Naive thymus-derived CD4-positive, alpha-beta T cell (primary cell): ENCODE measurements at regions not wholly inside any gene's neighbourhood (a gene's known extent, or its start where the extent isn't known, plus 50 kb on each side); places are given as distances from the start of the nearest gene placed in this dataset.

ENCODE experiments used
- ATAC-seq: fragments of 150-1000 bp; cut with Tn5 transposase; 2 replicates; pipeline ENCODE4 v1.10.0; 2021; ENCODE audit warnings: mild to moderate bottlenecking, moderate library complexity
- CTCF ChIA-PET: fragments of 350-600 bp; sonication (Branson Sonifier 250); formaldehyde crosslinking; loops from one replicate; lab custom pipeline; 2021; ENCODE audit warnings: antibody characterized with exemption; lab: Charles Lee
- POLR2A ChIA-PET: fragments of 350-600 bp; sonication (Branson Sonifier 250); formaldehyde crosslinking; loops from one replicate; lab custom pipeline; 2021; ENCODE audit warnings: antibody characterized with exemption, inconsistent platforms; lab: Charles Lee
- DNase-seq, 9 donors: peaks; one replicate each; pipeline versions ENCODE4 v3.0.0 to v3.0.0-alpha.2; 2020 to 2022; ENCODE audit warnings: mixed read lengths in 1 of 9
- H3K27ac ChIP-seq: one replicate; pipeline ENCODE4 v1.7.0; 2013; ENCODE audit warnings: mild to moderate bottlenecking, low read depth, low read length, moderate library complexity
- H3K27me3 ChIP-seq, 2 donors: one replicate each; pipeline ENCODE4 v1.7.0; 2013; ENCODE audit warnings: low read length in 2 of 2, mild to moderate bottlenecking in 2 of 2, moderate library complexity in 2 of 2; ENCODE audit not compliant: control insufficient read depth in 2 of 2, insufficient read depth in 2 of 2
- H3K36me3 ChIP-seq, 3 experiments: 1 replicate in 2 of 3; 2 replicates in 1 of 3; pipeline ENCODE4 v1.7.0; 2013; ENCODE audit warnings: low read length in 3 of 3, mild to moderate bottlenecking in 3 of 3, moderate library complexity in 1 of 3; ENCODE audit not compliant: insufficient read depth in 3 of 3, control insufficient read depth in 2 of 3
- H3K4me1 ChIP-seq, 2 donors: one replicate each; pipeline ENCODE4 v1.7.0; 2013; ENCODE audit warnings: low read length in 2 of 2, mild to moderate bottlenecking in 2 of 2, moderate library complexity in 1 of 2; ENCODE audit not compliant: control insufficient read depth in 2 of 2, insufficient read depth in 2 of 2
- H3K4me3 ChIP-seq: 2 replicates; pipeline ENCODE4 v1.7.0; 2013; ENCODE audit warnings: mild to moderate bottlenecking, low read length
- H3K9me3 ChIP-seq, 3 experiments: 1 replicate in 2 of 3; 2 replicates in 1 of 3; pipeline ENCODE4 v1.7.0; 2013; ENCODE audit warnings: low read length in 3 of 3; ENCODE audit not compliant: control insufficient read depth in 2 of 3
- H3K27ac Mint-ChIP-seq, 9 donors: one replicate each; pipeline ENCODE4 v1.8.0; 2020 to 2022; ENCODE audit warnings: mixed read lengths in 9 of 9, mild to moderate bottlenecking in 8 of 9, moderate library complexity in 5 of 9, inconsistent platforms in 2 of 9
- H3K27me3 Mint-ChIP-seq, 5 donors: one replicate each; pipeline ENCODE4 v1.8.0; 2021 to 2022; ENCODE audit warnings: mixed read lengths in 5 of 5, mild to moderate bottlenecking in 1 of 5
- H3K36me3 Mint-ChIP-seq, 5 donors: one replicate each; pipeline ENCODE4 v1.8.0; 2020 to 2022; ENCODE audit warnings: mixed read lengths in 5 of 5, mild to moderate bottlenecking in 3 of 5, inconsistent platforms in 1 of 5
- H3K4me1 Mint-ChIP-seq, 7 donors: one replicate each; pipeline ENCODE4 v1.8.0; 2020 to 2022; ENCODE audit warnings: mixed read lengths in 7 of 7, mild to moderate bottlenecking in 3 of 7, inconsistent platforms in 1 of 7
- H3K4me3 Mint-ChIP-seq, 10 donors: one replicate each; pipeline ENCODE4 v1.8.0; 2020 to 2022; ENCODE audit warnings: mild to moderate bottlenecking in 10 of 10, mixed read lengths in 10 of 10, moderate library complexity in 6 of 10, inconsistent platforms in 2 of 10
- H3K9me3 Mint-ChIP-seq, 11 donors: one replicate each; pipeline ENCODE4 v1.8.0; 2020 to 2022; ENCODE audit warnings: mixed read lengths in 11 of 11, mild to moderate bottlenecking in 4 of 11, inconsistent platforms in 1 of 11, moderate library complexity in 1 of 11
- intact Hi-C, 2 donors: fragments of 100-400 bp; cut with micrococcal nuclease; formaldehyde crosslinking; loops; one replicate each; pipeline ENCODE4 v1.15.1; 2023

- ChIA-PET CTCF (no interaction called here), POLR2A (no interaction called here)
- Mint-ChIP-seq H3K4me1 (no peaks in the 10 kb centered on the region), H3K27ac (no peak overlapping the region), H3K36me3 (peaks cover 0 to 4% (median 0%) of the 10 kb centered on the region in 5 donors), H3K4me3 (no peak overlapping the region), H3K9me3 (peaks cover 0 to 13% (median 5%) of the 10 kb centered on the region in 11 donors), H3K27me3 (no peaks in the 10 kb centered on the region)
- H3K27ac ChIP-seq = no peak overlapping the region
- no peaks in the 10 kb centered on the region for H3K4me1 ChIP-seq
- H3K9me3 ChIP-seq = no peaks in the 10 kb centered on the region
- H3K27me3 ChIP-seq = no peaks in the 10 kb centered on the region
- intact Hi-C loops = no loop called here
- ATAC-seq (no peak), DNase-seq (no peak)
- H3K4me3 ChIP-seq = no peak overlapping the region
- no peaks in the 10 kb centered on the region for H3K36me3 ChIP-seq
Observed at GRCh38 chr2:34991508-34992274, 1363.9 kb upstream of the CRIM1 start.

- Mint-ChIP-seq H3K36me3 (no peaks in the 10 kb centered on the region), H3K27ac (no peak overlapping the region), H3K9me3 (peaks cover 0 to 20% (median 6%) of the 10 kb centered on the region in 11 donors), H3K4me1 (no peaks in the 10 kb centered on the region), H3K4me3 (no peak overlapping the region), H3K27me3 (no peaks in the 10 kb centered on the region)
- Histone ChIP-seq H3K27ac (no peak overlapping the region), H3K36me3 (no peaks in the 10 kb centered on the region), H3K4me1 (no peaks in the 10 kb centered on the region), H3K4me3 (no peak overlapping the region), H3K9me3 (peaks cover 0 to 5% (median 0%) of the 10 kb centered on the region in 3 experiments), H3K27me3 (no peaks in the 10 kb centered on the region)
- no peak for ATAC-seq
- no peak for DNase-seq
- ChIA-PET CTCF (no interaction called here), POLR2A (no interaction called here)
- intact Hi-C loops = no loop called here
Observed at GRCh38 chr2:34985474-34985873, 1370.1 kb upstream of the CRIM1 start.

- Mint-ChIP-seq H3K27me3 (no peaks in the 10 kb centered on the region), H3K4me1 (no peaks in the 10 kb centered on the region), H3K4me3 (no peak overlapping the region), H3K9me3 (peaks cover 0 to 32% (median 7%) of the 10 kb centered on the region in 11 donors), H3K36me3 (no peaks in the 10 kb centered on the region), H3K27ac (no peak overlapping the region)
- Histone ChIP-seq H3K4me3 (no peak overlapping the region), H3K27ac (no peak overlapping the region), H3K9me3 (peaks cover 0 to 5% (median 0%) of the 10 kb centered on the region in 3 experiments), H3K36me3 (no peaks in the 10 kb centered on the region), H3K27me3 (no peaks in the 10 kb centered on the region), H3K4me1 (no peaks in the 10 kb centered on the region)
- ChIA-PET POLR2A (no interaction called here), CTCF (no interaction called here)
- intact Hi-C loops = no loop called here
- no peak for ATAC-seq
- DNase-seq = no peak
Observed at GRCh38 chr2:34980689-34981088, 1374.9 kb upstream of the CRIM1 start.

- no peaks in the 10 kb centered on the region for H3K4me1 Mint-ChIP-seq
- ATAC-seq = no peak
- no peaks in the 10 kb centered on the region for H3K36me3 Mint-ChIP-seq
- no peaks in the 10 kb centered on the region for H3K27me3 ChIP-seq
- no peak overlapping the region for H3K4me3 ChIP-seq
- H3K9me3 ChIP-seq = peaks cover 0 to 1% (median 0%) of the 10 kb centered on the region in 3 experiments
- intact Hi-C loops = no loop called here
- no peaks in the 10 kb centered on the region for H3K27me3 Mint-ChIP-seq
- ChIA-PET POLR2A (no interaction called here), CTCF (no interaction called here)
- DNase-seq = no peak
- no peak overlapping the region for H3K27ac Mint-ChIP-seq
- H3K27ac ChIP-seq = no peak overlapping the region
- no peaks in the 10 kb centered on the region for H3K4me1 ChIP-seq
- H3K9me3 Mint-ChIP-seq = peaks cover 0 to 32% (median 5%) of the 10 kb centered on the region in 11 donors
- no peak overlapping the region for H3K4me3 Mint-ChIP-seq
- H3K36me3 ChIP-seq = no peaks in the 10 kb centered on the region
Observed at GRCh38 chr2:34979148-34979547, 1376.4 kb upstream of the CRIM1 start.

GRCh38 chr2:34961822-34962221 is 1362.7 kb upstream of the FAM98A start:
- Mint-ChIP-seq H3K4me3 (no peak overlapping the region), H3K4me1 (no peaks in the 10 kb centered on the region), H3K27me3 (no peaks in the 10 kb centered on the region), H3K27ac (no peak overlapping the region), H3K36me3 (no peaks in the 10 kb centered on the region), H3K9me3 (peaks cover 0 to 8% (median 2%) of the 10 kb centered on the region in 11 donors)
- Histone ChIP-seq H3K27me3 (no peaks in the 10 kb centered on the region), H3K4me3 (no peak overlapping the region), H3K27ac (no peak overlapping the region), H3K4me1 (no peaks in the 10 kb centered on the region), H3K36me3 (no peaks in the 10 kb centered on the region), H3K9me3 (no peaks in the 10 kb centered on the region)
- CTCF ChIA-PET = no interaction called here
- ATAC-seq (no peak), DNase-seq (no peak)
- intact Hi-C loops = no loop called here
- POLR2A ChIA-PET = no interaction called here

GRCh38 chr2:34954758-34955157 is 1355.7 kb upstream of the FAM98A start:
- H3K27ac ChIP-seq = no peak overlapping the region
- no peaks in the 10 kb centered on the region for H3K9me3 ChIP-seq
- POLR2A ChIA-PET = interaction anchor here (0.7 kb wide), 1 partner anchor 196 kb away, joined by 4 read pairs; no protein-coding TSS in a partner anchor
- H3K27ac Mint-ChIP-seq = no peak overlapping the region
- DNase-seq (no peak), ATAC-seq (no peak)
- peaks cover 0 to 2% (median 0%) of the 10 kb centered on the region in 7 donors for H3K4me1 Mint-ChIP-seq
- intact Hi-C loops = no loop called here
- no peak overlapping the region for H3K4me3 ChIP-seq
- no peaks in the 10 kb centered on the region for H3K27me3 ChIP-seq
- no peaks in the 10 kb centered on the region for H3K36me3 Mint-ChIP-seq
- no peak overlapping the region for H3K4me3 Mint-ChIP-seq
- H3K4me1 ChIP-seq = no peaks in the 10 kb centered on the region
- peaks cover 0 to 17% (median 4%) of the 10 kb centered on the region in 11 donors for H3K9me3 Mint-ChIP-seq
- H3K27me3 Mint-ChIP-seq = no peaks in the 10 kb centered on the region
- CTCF ChIA-PET = no interaction called here
- no peaks in the 10 kb centered on the region for H3K36me3 ChIP-seq

- no peak for ATAC-seq
- H3K36me3 ChIP-seq = no peaks in the 10 kb centered on the region
- no peaks in the 10 kb centered on the region for H3K36me3 Mint-ChIP-seq
- no peak overlapping the region for H3K4me3 ChIP-seq
- no peaks in the 10 kb centered on the region for H3K9me3 ChIP-seq
- peaks cover 0 to 2% (median 0%) of the 10 kb centered on the region in 7 donors for H3K4me1 Mint-ChIP-seq
- H3K27ac ChIP-seq = no peak overlapping the region
- no peaks in the 10 kb centered on the region for H3K4me1 ChIP-seq
- intact Hi-C loops = no loop called here
- ChIA-PET POLR2A (no interaction called here), CTCF (no interaction called here)
- no peak overlapping the region for H3K4me3 Mint-ChIP-seq
- no peaks in the 10 kb centered on the region for H3K27me3 Mint-ChIP-seq
- peaks cover 0 to 37% (median 12%) of the 10 kb centered on the region in 11 donors for H3K9me3 Mint-ChIP-seq
- DNase-seq = no peak
- H3K27me3 ChIP-seq = no peaks in the 10 kb centered on the region
- H3K27ac Mint-ChIP-seq = no peak overlapping the region
Observed at GRCh38 chr2:34950797-34951196, 1351.7 kb upstream of the FAM98A start.
